Lung (tissue), 11 donors: ENCODE measurements at regions not wholly inside any gene's neighbourhood (a gene's known extent, or its start where the extent isn't known, plus 50 kb on each side); places are given as distances from the start of the nearest gene placed in this dataset.

Source experiments
- ATAC-seq: fragments of 200-7000 bp; cut with Tn5 transposase; one replicate; pipeline ENCODE4 v1.9.1; 2020; ENCODE audit warnings: moderate number of reproducible peaks; ENCODE audit not compliant: insufficient read depth, low FRiP score
- DNase-seq, 3 donors: peaks; one replicate each; pipeline ENCODE4 v3.0.0-alpha.2; 2013 to 2017
- H3K27ac ChIP-seq, 2 donors: one replicate each; pipeline ENCODE4 v1.5.1; 2013; ENCODE audit warnings: mild to moderate bottlenecking in 2 of 2, moderate library complexity in 2 of 2, control low read depth in 1 of 2, inconsistent platforms in 1 of 2, low read depth in 1 of 2, low read length in 1 of 2
- H3K27me3 ChIP-seq, 3 donors: one replicate each; pipeline ENCODE4 v1.5.1; 2013; ENCODE audit warnings: low read length in 2 of 3; ENCODE audit not compliant: control insufficient read depth in 3 of 3, insufficient read depth in 3 of 3
- H3K36me3 ChIP-seq, 4 donors: one replicate each; pipeline ENCODE4 v1.5.1; 2013; ENCODE audit warnings: low read length in 4 of 4, mild to moderate bottlenecking in 1 of 4, moderate library complexity in 1 of 4; ENCODE audit not compliant: control insufficient read depth in 4 of 4, insufficient read depth in 4 of 4
- H3K4me1 ChIP-seq, 5 donors: one replicate each; pipeline ENCODE4 v1.5.1; 2013; ENCODE audit warnings: low read length in 5 of 5, mild to moderate bottlenecking in 2 of 5, moderate library complexity in 1 of 5; ENCODE audit not compliant: control insufficient read depth in 5 of 5, insufficient read depth in 5 of 5
- H3K4me3 ChIP-seq: one replicate; pipeline ENCODE4 v1.5.1; 2013; ENCODE audit warnings: mild to moderate bottlenecking, control low read depth, moderate library complexity
- H3K9ac ChIP-seq, 2 donors: one replicate each; pipeline ENCODE4 v1.5.1; 2013; ENCODE audit warnings: low read length in 2 of 2, control low read depth in 1 of 2; ENCODE audit not compliant: insufficient read depth in 1 of 2
- H3K9me3 ChIP-seq, 4 donors: one replicate each; pipeline ENCODE4 v1.5.1; 2013; ENCODE audit warnings: low read length in 3 of 4, mild to moderate bottlenecking in 1 of 4, moderate library complexity in 1 of 4; ENCODE audit not compliant: control insufficient read depth in 4 of 4, insufficient read depth in 3 of 4
- WGBS, 2 donors: extraction: QIAGEN DNeasy Blood & Tissue Kit; methylation state at CpG; one replicate each; pipeline ENCODE4 v1.1.7; 2013; 5-methylcytosine and 5-hydroxymethylcytosine counted together
- TF ChIP-seq, protein P1 (sequence below): IDR thresholded peaks from 2 replicates; pipeline ENCODE4 v1.5.1; 2012; ENCODE audit warnings: mild to moderate bottlenecking; ENCODE audit errors: control extremely low read depth, extremely low read depth
- donor health status: control.
- donor health status: control.
- donor health status: Bipolar disorder and iron deficiency.
- donor health status: healthy.
- donor health status: DM: yes; HTN: yes; CAD: no.

DNA sequence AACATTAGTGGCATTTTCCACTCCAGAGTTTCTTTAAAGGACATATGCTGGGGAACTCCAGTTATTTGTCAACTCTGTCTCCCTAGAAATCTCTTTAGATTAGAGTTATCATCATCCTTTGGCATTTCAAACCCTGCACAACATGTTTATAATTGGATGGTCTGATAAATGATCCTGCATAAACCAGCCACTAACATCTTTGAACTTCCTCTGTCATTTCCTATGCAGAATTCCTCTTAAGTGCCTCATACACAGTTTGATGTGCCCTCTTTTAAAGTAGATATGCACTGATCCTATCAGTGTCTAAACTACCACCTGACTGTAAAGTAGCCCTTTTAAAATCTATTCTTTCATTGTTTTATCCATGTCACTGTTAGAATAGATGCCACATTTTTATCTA is 306.3 kb upstream of the IRAK1BP1 start:
- H3K9me3 ChIP-seq = peaks cover 0 to 4% (median 1%) of the 10 kb centered on the region in 4 donors
- H3K36me3 ChIP-seq = no peaks in the 10 kb centered on the region
- no peaks in the 10 kb centered on the region for H3K27me3 ChIP-seq
- no peaks in the 10 kb centered on the region for H3K4me1 ChIP-seq
- H3K4me3 ChIP-seq = no peak overlapping the region
- no peak overlapping the region for H3K9ac ChIP-seq
- no peak for ATAC-seq
- TF ChIP-seq, protein P1, sequence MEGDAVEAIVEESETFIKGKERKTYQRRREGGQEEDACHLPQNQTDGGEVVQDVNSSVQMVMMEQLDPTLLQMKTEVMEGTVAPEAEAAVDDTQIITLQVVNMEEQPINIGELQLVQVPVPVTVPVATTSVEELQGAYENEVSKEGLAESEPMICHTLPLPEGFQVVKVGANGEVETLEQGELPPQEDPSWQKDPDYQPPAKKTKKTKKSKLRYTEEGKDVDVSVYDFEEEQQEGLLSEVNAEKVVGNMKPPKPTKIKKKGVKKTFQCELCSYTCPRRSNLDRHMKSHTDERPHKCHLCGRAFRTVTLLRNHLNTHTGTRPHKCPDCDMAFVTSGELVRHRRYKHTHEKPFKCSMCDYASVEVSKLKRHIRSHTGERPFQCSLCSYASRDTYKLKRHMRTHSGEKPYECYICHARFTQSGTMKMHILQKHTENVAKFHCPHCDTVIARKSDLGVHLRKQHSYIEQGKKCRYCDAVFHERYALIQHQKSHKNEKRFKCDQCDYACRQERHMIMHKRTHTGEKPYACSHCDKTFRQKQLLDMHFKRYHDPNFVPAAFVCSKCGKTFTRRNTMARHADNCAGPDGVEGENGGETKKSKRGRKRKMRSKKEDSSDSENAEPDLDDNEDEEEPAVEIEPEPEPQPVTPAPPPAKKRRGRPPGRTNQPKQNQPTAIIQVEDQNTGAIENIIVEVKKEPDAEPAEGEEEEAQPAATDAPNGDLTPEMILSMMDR = no peak
- no peak overlapping the region for H3K27ac ChIP-seq
- DNase-seq = no peak

DNA sequence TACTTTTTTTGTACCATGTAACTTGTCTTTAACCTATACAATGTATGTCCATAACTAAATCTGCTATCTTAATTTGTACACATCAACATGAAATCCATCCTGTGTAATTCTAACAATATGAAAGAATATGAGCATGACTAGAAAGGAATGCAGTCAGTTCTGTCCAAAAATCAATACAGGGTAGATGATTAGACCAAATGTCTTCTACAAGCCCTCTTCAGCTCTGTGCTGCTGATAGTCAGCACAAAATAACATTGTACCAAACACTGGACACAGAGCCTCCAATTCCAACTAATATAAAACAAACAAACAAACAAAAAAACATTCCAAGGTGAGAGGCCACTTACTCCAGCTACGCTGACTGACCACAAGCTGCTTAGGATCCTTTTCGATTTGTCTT is 301.4 kb upstream of the IRAK1BP1 start:
- Histone ChIP-seq H3K4me3 (no peak overlapping the region), H3K9ac (no peak overlapping the region), H3K36me3 (no peaks in the 10 kb centered on the region), H3K9me3 (peaks cover 0 to 9% (median 5%) of the 10 kb centered on the region in 4 donors), H3K27ac (no peak overlapping the region), H3K27me3 (no peaks in the 10 kb centered on the region), H3K4me1 (no peaks in the 10 kb centered on the region)
- TF ChIP-seq, protein P1 = no peak
- 84 to 85% methylated on average over 2 of the region's 2 CpGs for WGBS, 2 donors
- ATAC-seq (no peak), DNase-seq (no peak)

DNA sequence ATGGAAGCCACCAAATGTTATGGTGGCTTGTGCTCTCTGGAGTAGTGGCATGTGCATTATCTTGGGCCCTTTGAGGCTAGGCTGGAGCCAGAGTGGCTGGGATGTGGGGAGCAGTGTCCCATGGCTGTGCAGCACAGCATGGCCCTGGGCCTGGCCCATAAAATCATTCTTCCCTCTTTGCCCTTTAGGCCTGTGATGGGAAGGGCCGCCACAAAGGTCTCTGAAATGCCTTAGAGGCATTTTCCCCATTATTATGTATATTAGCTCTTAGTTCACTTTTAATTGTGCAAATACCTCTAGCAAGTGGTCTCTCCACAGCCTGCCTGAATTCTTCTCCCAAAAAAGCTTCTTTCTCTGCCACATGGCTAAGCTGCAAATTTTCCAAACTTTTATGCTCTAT is 297.3 kb upstream of the IRAK1BP1 start:
- TF ChIP-seq, protein P1 = no peak
- Histone ChIP-seq H3K9ac (no peak overlapping the region), H3K9me3 (peaks cover 0 to 9% (median 7%) of the 10 kb centered on the region in 4 donors), H3K27ac (no peak overlapping the region), H3K36me3 (no peaks in the 10 kb centered on the region), H3K4me3 (no peak overlapping the region), H3K27me3 (no peaks in the 10 kb centered on the region), H3K4me1 (no peaks in the 10 kb centered on the region)
- DNase-seq (no peak), ATAC-seq (no peak)
- 74 to 84% methylated on average over 1 of the region's 1 CpG for WGBS, 2 donors

DNA sequence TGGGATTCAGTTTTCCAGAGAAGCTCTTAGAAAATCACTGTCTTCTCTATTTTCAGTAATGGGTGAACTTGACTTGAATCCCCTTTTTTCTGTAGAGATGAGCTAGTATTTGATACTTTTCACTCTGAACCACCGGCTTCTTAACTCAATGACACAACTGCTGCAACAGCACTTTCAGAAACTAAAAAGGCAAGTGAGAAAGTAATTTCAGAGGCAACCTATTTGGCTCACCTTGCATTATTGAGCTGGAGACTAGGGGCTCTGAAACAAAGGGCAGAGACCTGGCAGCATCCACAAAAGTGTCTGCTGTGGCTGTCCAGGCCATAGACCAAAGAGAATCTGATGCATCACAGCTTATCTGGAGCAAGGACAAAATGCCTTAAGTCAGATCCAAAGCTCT is 289.8 kb upstream of the IRAK1BP1 start:
- no peak overlapping the region for H3K9ac ChIP-seq
- ATAC-seq (no peak), DNase-seq (no peak)
- H3K27me3 ChIP-seq = no peaks in the 10 kb centered on the region
- peaks cover 0 to 6% (median 0%) of the 10 kb centered on the region in 4 donors for H3K9me3 ChIP-seq
- no peaks in the 10 kb centered on the region for H3K4me1 ChIP-seq
- TF ChIP-seq, protein P1 = no peak
- no peaks in the 10 kb centered on the region for H3K36me3 ChIP-seq
- 80 to 94% methylated on average over 1 of the region's 1 CpG for WGBS, 2 donors
- no peak overlapping the region for H3K4me3 ChIP-seq
- no peak overlapping the region for H3K27ac ChIP-seq
